Gastroesophageal sphincter (tissue), 3 donors: ENCODE measurements at regions not wholly inside any gene's neighbourhood (a gene's known extent, or its start where the extent isn't known, plus 50 kb on each side); places are given as distances from the start of the nearest gene placed in this dataset.

Experiments
- CTCF ChIP-seq, 4 experiments: fragments of 200-600 bp in 2 of 4; fragments of 450-650 bp in 2 of 4; sonication (generic) in 1 of 4; IDR thresholded peaks; one replicate each; pipeline ENCODE4 v1.5.1; 2017 to 2019; ENCODE audit warnings: antibody characterized with exemption in 4 of 4, mild to moderate bottlenecking in 2 of 4, moderate library complexity in 2 of 4
- EP300 ChIP-seq: sonication (generic); formaldehyde crosslinking; IDR thresholded peaks from one replicate; pipeline ENCODE4 v1.6.1; 2017; ENCODE audit warnings: antibody characterized with exemption, mild to moderate bottlenecking
- POLR2A ChIP-seq, 2 donors: fragments of 450-650 bp; IDR thresholded peaks; one replicate each; pipeline ENCODE4 v1.6.1; 2017; ENCODE audit warnings: antibody characterized with exemption in 2 of 2, mild to moderate bottlenecking in 2 of 2, moderate library complexity in 1 of 2

GRCh38 chr13:48790199-48790598 lies 136.5 kb downstream of the CYSLTR2 start:
- TF ChIP-seq CTCF (IDR thresholded peaks at IDR 0.05), result no peak
- TF ChIP-seq POLR2A (IDR thresholded peaks at IDR 0.05), result no peak
- TF ChIP-seq EP300, result no peak
